Activated T-cell treated with anti-CD3 and anti-CD28 coated beads for 24 hours (primary cell): ENCODE measurements at regions not wholly inside any gene's neighbourhood (a gene's known extent, or its start where the extent isn't known, plus 50 kb on each side); places are given as distances from the start of the nearest gene placed in this dataset.

Experiments used
- DNase-seq: peaks from one replicate; pipeline ENCODE4 v3.0.0-alpha.2; 2020; ENCODE audit warnings: low read depth

- no peak for DNase-seq
Observed at GRCh38 chr16:9374061-9374460, 282.6 kb downstream of the HAPSTR1 start.

- DNase-seq = no peak
Observed at GRCh38 chr16:9378876-9379275, 287.4 kb downstream of the HAPSTR1 start.

DNA sequence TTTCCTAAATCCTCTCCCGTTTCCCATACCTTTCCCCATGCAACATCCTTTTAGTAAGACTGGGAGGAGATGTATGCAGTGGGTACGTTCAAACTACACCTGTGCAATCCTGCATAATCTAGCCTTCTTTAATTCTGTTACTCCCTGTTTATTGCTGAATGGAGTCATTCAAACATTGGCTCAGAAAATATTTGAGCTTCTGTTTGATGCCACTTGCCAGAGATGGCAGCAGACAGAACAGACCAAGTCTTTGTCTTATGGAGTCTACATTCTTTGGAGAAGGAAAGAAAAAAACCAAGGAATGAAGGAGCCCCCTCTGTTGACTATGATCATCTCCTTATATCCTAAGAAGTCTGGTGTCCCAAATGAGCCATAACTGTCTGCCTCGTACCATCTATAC is 288.8 kb downstream of the HAPSTR1 start:
- DNase-seq = no peak

GRCh38 chr16:9381399-9381798 is 290.0 kb downstream of the HAPSTR1 start:
- DNase-seq = no peak

- DNase-seq = no peak
Observed at GRCh38 chr16:9381905-9382304, 290.5 kb downstream of the HAPSTR1 start.

DNA sequence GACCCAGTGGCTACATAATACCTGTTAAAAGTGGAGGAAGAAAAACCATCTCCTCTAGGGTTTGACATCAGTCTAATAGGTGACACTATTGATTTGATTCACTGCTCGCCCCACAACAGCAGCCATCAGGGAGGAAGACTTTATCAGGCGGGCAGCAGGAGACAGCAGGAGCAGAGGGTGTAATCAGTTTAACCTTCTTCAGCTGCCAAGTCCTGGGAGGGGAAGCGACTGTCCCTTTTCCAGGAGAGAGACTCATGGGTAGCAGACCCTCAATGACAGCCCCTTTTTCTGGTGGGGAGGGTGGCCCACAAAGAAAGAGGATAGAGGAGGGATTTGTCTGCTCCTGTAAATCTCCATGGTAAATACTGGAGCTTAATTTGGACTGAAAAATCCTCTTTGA is 291.8 kb downstream of the HAPSTR1 start:
- no peak for DNase-seq

DNA sequence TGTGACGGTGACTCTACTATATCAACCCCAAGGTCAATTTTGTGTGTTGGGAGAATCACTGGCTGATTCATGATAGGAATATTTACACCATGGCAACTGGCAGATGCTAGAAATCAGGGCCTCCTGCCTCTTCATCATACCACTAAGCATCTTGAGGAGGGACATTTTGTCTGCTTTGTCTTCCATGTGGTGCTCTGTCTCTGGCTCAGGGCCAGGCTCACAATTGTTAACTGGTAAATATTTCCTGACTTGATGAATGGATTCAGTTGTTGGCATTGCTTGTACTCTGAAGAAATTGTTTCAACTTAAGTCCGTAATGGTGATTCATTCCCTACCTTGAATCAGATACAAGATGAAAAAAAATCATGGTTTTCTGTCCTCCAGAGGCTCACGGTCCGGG is 292.7 kb downstream of the HAPSTR1 start:
- DNase-seq = no peak

GRCh38 chr16:9389543-9390207 is 298.2 kb downstream of the HAPSTR1 start:
- DNase-seq = no peak

GRCh38 chr16:9392956-9393355 is 301.5 kb downstream of the HAPSTR1 start:
- no peak for DNase-seq

- DNase-seq = no peak
Observed at GRCh38 chr16:9393591-9393990, 302.1 kb downstream of the HAPSTR1 start.

GRCh38 chr16:9395958-9396359 is 304.5 kb downstream of the HAPSTR1 start:
- DNase-seq = no peak

DNA sequence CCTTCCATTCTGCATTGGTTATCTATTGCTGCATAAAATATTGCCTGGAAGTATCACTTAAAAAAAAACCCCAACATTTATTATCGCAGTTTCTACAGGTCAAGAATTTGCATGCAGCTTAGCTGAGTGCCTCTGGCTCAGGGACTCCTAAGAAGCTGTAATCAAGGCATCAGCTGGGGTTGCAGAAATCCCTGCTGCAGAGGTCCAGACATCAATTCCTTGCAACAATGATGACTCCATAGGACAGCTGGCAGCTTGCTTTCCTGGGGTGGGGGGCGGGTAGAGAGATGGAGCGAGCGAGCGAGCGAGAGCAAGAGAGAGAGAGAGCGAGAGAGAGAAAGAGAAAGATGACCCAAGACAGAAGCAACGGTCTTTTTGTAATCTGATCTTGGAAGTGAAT is 308.1 kb downstream of the HAPSTR1 start:
- no peak for DNase-seq

DNA sequence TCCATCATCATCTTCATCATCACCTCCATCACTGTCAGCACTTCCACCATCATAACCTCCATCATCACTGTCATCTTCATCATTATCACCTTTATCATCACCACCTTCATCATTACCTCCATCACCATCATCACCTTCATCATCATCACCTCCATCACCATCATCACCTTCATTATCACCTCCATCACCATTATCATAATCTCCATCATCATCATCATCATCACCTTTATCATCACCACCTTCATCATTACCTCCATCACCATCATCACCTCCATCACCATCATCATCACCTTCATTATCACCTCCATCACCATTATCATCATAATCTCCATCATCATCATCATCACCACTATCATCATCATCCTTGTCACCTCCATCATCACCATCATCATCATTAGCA is 309.7 kb downstream of the HAPSTR1 start:
- no peak for DNase-seq

- DNase-seq = no peak
Observed at GRCh38 chr16:9402293-9402860, 310.9 kb downstream of the HAPSTR1 start.

DNA sequence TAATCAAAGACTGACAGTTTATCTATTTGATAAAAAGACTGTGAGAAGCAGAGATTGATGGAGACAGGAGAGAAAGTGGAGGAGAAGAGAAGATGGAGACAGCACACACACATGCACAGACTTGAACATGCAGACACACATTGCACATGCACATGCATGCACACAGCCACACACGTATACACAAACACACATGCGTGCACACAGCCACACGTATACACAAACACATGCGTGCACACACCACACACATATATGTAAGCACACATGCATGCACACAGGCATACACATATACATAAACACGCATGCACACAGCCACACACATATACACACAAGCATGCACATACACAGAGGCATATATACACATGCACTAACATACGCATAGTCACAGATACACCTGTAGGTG is 313.4 kb downstream of the HAPSTR1 start:
- DNase-seq = no peak

- DNase-seq = no peak
Observed at GRCh38 chr16:9406038-9406712, 314.7 kb downstream of the HAPSTR1 start.

GRCh38 chr16:9407206-9407758 is 315.8 kb downstream of the HAPSTR1 start:
- DNase-seq = no peak

GRCh38 chr16:9408297-9408878 is 316.9 kb downstream of the HAPSTR1 start:
- DNase-seq = no peak

GRCh38 chr16:9409560-9410493 is 318.4 kb downstream of the HAPSTR1 start:
- no peak for DNase-seq

DNA sequence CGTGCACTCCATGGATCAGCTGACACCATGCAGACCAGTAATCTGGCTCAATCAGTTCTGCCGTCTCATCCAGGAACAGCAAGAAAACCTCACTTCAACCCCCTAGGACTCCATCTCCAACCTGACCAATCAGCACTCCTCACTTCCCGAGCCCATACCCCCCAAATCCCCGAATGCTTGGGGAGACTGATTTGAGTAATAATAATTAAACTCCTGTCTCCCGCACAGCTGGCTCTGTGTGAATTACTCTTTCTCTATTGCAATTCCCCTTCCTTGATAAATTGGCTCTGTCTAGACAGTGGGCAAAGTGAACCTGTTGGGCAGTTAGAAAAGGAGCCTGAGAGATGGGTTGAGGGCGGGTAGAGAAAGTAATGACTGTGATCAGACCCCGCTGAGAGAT is 320.0 kb downstream of the HAPSTR1 start:
- no peak for DNase-seq

GRCh38 chr16:9412031-9412914 is 320.8 kb downstream of the HAPSTR1 start:
- DNase-seq = no peak
